ENCODE measurements at regions not wholly inside any gene's neighbourhood (a gene's known extent, or its start where the extent isn't known, plus 50 kb on each side); places are given as distances from the start of the nearest gene placed in this dataset.

GRCh38 chr18:45383228-45383627, 232.0 kb upstream of the SLC14A2 start:
- ATAC-seq, result no peak
- no peak for TF ChIP-seq CEBPB (IDR thresholded peaks at IDR 0.05; ENCODE audit: borderline replicate concordance, low read depth, low read length)
- no peak for TF ChIP-seq KMT2A (CRISPR knock-in tag; IDR thresholded peaks at IDR 0.05)
- TF ChIP-seq ZNF441 (CRISPR knock-in tag; IDR thresholded peaks at IDR 0.05; ENCODE audit: borderline replicate concordance), result no peak
- TF ChIP-seq FOSL1 (CRISPR knock-in tag; IDR thresholded peaks at IDR 0.05; ENCODE audit: borderline replicate concordance), result no peak
- POLR2A ChIA-PET, result no interaction called here
- no peak overlapping the region for H3K4me3 ChIP-seq (replicated peaks in 1 of 3; ENCODE audit: insufficient read depth in 1 of 3, low read depth in 2 of 3, low read length in 3 of 3)
- 0% methylated on average over 1 of the region's 1 CpG for WGBS (ENCODE audit: low lambda C conversion rate)
- no peak overlapping the region for H3K27ac ChIP-seq (ENCODE audit: extremely low read length, insufficient read depth, low read length)
- no peaks in the 10 kb centered on the region for H4K20me1 ChIP-seq (ENCODE audit: insufficient read depth, low read length)
- CTCF ChIA-PET (ENCODE audit: low intra/inter-chr PET ratio, low total read pairs), result no interaction called here
- H3K4me1 ChIP-seq (ENCODE audit: insufficient read depth, low read length), result no peaks in the 10 kb centered on the region
- H3K79me2 ChIP-seq (ENCODE audit: insufficient read depth, low read length), result no peaks in the 10 kb centered on the region
- BruUV-seq (replicated peaks), result no TSS peak
- DNase-seq (ENCODE audit: low spot score), result no peak
- in situ Hi-C loops (cut with HindIII; ENCODE audit: extremely low pct_ligation_motif_present, low pct_unique_long_range_greater_than_20kb), result loop anchor here (5.0 kb wide), 1 partner anchor 1761 kb away; no protein-coding TSS in a partner anchor
- FAIRE-seq, result no peak
- H3K9ac ChIP-seq (ENCODE audit: insufficient read depth, low read depth, low read length), result no peak overlapping the region
- H3K4me2 ChIP-seq (ENCODE audit: low read depth, low read length), result no peak overlapping the region
- no peak overlapping the region for H2AFZ ChIP-seq (ENCODE audit: low read length)
- H3K36me3 ChIP-seq (replicated peaks in 1 of 2; ENCODE audit: control insufficient read depth in 1 of 2, insufficient read depth in 2 of 2, low read length in 2 of 2), result no peaks in the 10 kb centered on the region
- H3K27me3 ChIP-seq (ENCODE audit: control insufficient read depth in 1 of 2, insufficient read depth in 2 of 2, low read length in 2 of 2), result no peaks in the 10 kb centered on the region
- intact Hi-C loops (cut with micrococcal nuclease; ENCODE audit: unreplicated experiment), result loop anchor here (5.0 to 10.0 kb wide), 2 partner anchors 1248 to 1761 kb away; no protein-coding TSS in a partner anchor
- no peaks in the 10 kb centered on the region for H3K9me3 ChIP-seq (ENCODE audit: low read length)

GRCh38 chr18:45384137-45384961, 230.9 kb upstream of the SLC14A2 start:
- POLR2A ChIA-PET, result no interaction called here
- H3K4me1 ChIP-seq (ENCODE audit: insufficient read depth, low read length), result no peaks in the 10 kb centered on the region
- DNase-seq (ENCODE audit: low spot score) (peak; percentile 27), ATAC-seq (peak; percentile 84), FAIRE-seq (no peak)
- intact Hi-C loops (cut with micrococcal nuclease; ENCODE audit: unreplicated experiment) (loop anchor here (5.0 to 10.0 kb wide), 2 partner anchors 1250 to 1762 kb away; no protein-coding TSS in a partner anchor), in situ Hi-C loops (cut with HindIII; ENCODE audit: extremely low pct_ligation_motif_present, low pct_unique_long_range_greater_than_20kb) (loop anchor here (5.0 kb wide), 1 partner anchor 1762 kb away; no protein-coding TSS in a partner anchor)
- no peaks in the 10 kb centered on the region for H3K27me3 ChIP-seq (ENCODE audit: control insufficient read depth in 1 of 2, insufficient read depth in 2 of 2, low read length in 2 of 2)
- no peak overlapping the region for H3K27ac ChIP-seq (ENCODE audit: extremely low read length, insufficient read depth, low read length)
- CTCF ChIA-PET (ENCODE audit: low intra/inter-chr PET ratio, low total read pairs), result interaction anchor here (1.6 kb wide), 1 partner anchor 109 kb away, joined by 5 read pairs; no protein-coding TSS in a partner anchor
- H3K9ac ChIP-seq (ENCODE audit: insufficient read depth, low read depth, low read length), result no peak overlapping the region
- H3K36me3 ChIP-seq (replicated peaks in 1 of 2; ENCODE audit: control insufficient read depth in 1 of 2, insufficient read depth in 2 of 2, low read length in 2 of 2), result no peaks in the 10 kb centered on the region
- H3K4me2 ChIP-seq (ENCODE audit: low read depth, low read length), result no peak overlapping the region
- no peaks in the 10 kb centered on the region for H4K20me1 ChIP-seq (ENCODE audit: insufficient read depth, low read length)
- H3K9me3 ChIP-seq (ENCODE audit: low read length), result no peaks in the 10 kb centered on the region
- H2AFZ ChIP-seq (ENCODE audit: low read length), result no peak overlapping the region
- WGBS (ENCODE audit: low lambda C conversion rate), result 0% methylated on average over 4 of the region's 4 CpGs
- no peak overlapping the region for H3K4me3 ChIP-seq (replicated peaks in 1 of 3; ENCODE audit: insufficient read depth in 1 of 3, low read depth in 2 of 3, low read length in 3 of 3)
- H3K79me2 ChIP-seq (ENCODE audit: insufficient read depth, low read length), result no peaks in the 10 kb centered on the region
- no TSS peak for BruUV-seq (replicated peaks)
- TF ChIP-seq POLR2AphosphoS2 (IDR thresholded peaks at IDR 0.05; ENCODE audit: low read depth, low read length) (no peak), NFE2 (CRISPR knock-in tag; IDR thresholded peaks at IDR 0.05) (no peak), PATZ1 (CRISPR knock-in tag; IDR thresholded peaks at IDR 0.05) (peak; percentile 69), REXO4 (CRISPR knock-in tag; IDR thresholded peaks at IDR 0.05; ENCODE audit: borderline replicate concordance) (no peak), ZNF281 (CRISPR knock-in tag; IDR thresholded peaks at IDR 0.05; ENCODE audit: borderline replicate concordance) (0 out of 2 replicates have a peak, but pooled peaks have one; percentile 33), TEAD3 (CRISPR knock-in tag; optimal IDR thresholded peaks at IDR 0.05; ENCODE audit: borderline replicate concordance) (peak; percentile 99), STAG1 (CRISPR knock-in tag; IDR thresholded peaks at IDR 0.05) (peak; percentile 62)
